Activated CD8-positive, alpha-beta T cell treated with anti-CD3 and anti-CD28 coated beads for 36 hours (primary cell): ENCODE measurements at regions not wholly inside any gene's neighbourhood (a gene's known extent, or its start where the extent isn't known, plus 50 kb on each side); places are given as distances from the start of the nearest gene placed in this dataset.

Experiments
- ATAC-seq: fragments of 200-7000 bp; cut with Tn5 transposase; one replicate; pipeline ENCODE4 v1.10.0; 2021; ENCODE audit warnings: mild to moderate bottlenecking, moderate library complexity
- CTCF ChIA-PET: fragments of 350-600 bp; sonication (Branson Sonifier 250); formaldehyde crosslinking; loops from one replicate; lab custom pipeline; 2021; ENCODE audit warnings: antibody characterized with exemption; lab: Charles Lee
- POLR2A ChIA-PET: fragments of 350-600 bp; sonication (Branson Sonifier 250); formaldehyde crosslinking; loops from one replicate; lab custom pipeline; 2021; ENCODE audit warnings: antibody characterized with exemption; lab: Charles Lee
- DNase-seq: peaks from one replicate; pipeline ENCODE4 v3.0.0-alpha.2; 2020
- H3K27ac Mint-ChIP-seq: one replicate; pipeline ENCODE4 v1.8.0; 2021; ENCODE audit warnings: mild to moderate bottlenecking, mixed read lengths
- H3K27me3 Mint-ChIP-seq: one replicate; pipeline ENCODE4 v1.8.0; 2021; ENCODE audit warnings: mixed read lengths
- H3K36me3 Mint-ChIP-seq: one replicate; pipeline ENCODE4 v1.8.0; 2021; ENCODE audit warnings: low read depth, mixed read lengths
- H3K4me1 Mint-ChIP-seq: one replicate; pipeline ENCODE4 v1.8.0; 2021; ENCODE audit warnings: low read depth, mixed read lengths
- H3K4me3 Mint-ChIP-seq: one replicate; pipeline ENCODE4 v1.8.0; 2021; ENCODE audit warnings: mild to moderate bottlenecking, moderate library complexity, mixed read lengths
- H3K9me3 Mint-ChIP-seq: one replicate; pipeline ENCODE4 v1.8.0; 2021; ENCODE audit warnings: mixed read lengths
- CTCF ChIP-seq: fragments of 200-600 bp; IDR thresholded peaks from one replicate; pipeline ENCODE4 v1.8.0; 2022; ENCODE audit warnings: antibody characterized with exemption, mild to moderate bottlenecking
- intact Hi-C: fragments of 100-400 bp; cut with micrococcal nuclease; formaldehyde crosslinking; loops from one replicate; pipeline ENCODE4 v1.10.0; 2022

DNA sequence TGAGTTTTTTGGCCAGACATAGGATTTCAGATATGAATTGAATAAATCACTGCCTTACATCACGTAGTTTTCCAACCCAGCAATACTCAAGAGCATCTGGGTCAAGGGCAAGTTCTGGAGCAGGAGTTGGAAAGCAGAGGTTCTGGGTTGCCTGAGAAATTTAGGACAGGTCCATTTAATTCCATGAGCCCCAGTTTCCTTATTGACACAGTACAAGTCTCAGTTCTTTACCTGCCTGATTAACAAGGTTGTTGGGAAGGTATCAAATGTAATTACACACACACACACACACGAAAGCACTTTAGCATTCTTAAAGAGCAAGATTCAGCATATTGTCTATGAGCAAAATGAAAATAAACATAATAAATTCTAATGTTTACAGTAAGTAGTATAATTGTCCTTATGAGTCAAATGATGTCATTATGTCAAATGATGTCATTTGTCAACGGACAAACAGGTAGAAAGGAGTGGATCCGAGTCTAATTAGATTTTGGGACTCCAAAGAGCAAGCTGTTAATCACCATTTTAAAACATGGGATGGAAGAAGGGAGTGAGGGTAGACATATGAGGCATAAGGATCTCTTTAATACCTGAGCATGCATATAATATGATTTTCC is 268.4 kb upstream of the ARGLU1 start:
- H3K27me3 Mint-ChIP-seq = peaks cover 2% of the 10 kb centered on the region
- intact Hi-C loops = no loop called here
- ChIA-PET POLR2A (no interaction called here), CTCF (no interaction called here)
- no peaks in the 10 kb centered on the region for H3K4me1 Mint-ChIP-seq
- no peak for ATAC-seq
- no peak for DNase-seq
- TF ChIP-seq CTCF = no peak
- no peak overlapping the region for H3K4me3 Mint-ChIP-seq
- no peak overlapping the region for H3K27ac Mint-ChIP-seq
- H3K36me3 Mint-ChIP-seq = no peaks in the 10 kb centered on the region
- peaks cover 3% of the 10 kb centered on the region for H3K9me3 Mint-ChIP-seq

GRCh38 chr13:106835477-106835876 is 267.5 kb upstream of the ARGLU1 start:
- CTCF ChIA-PET = no interaction called here

GRCh38 chr13:106821979-106822378 is 254.0 kb upstream of the ARGLU1 start:
- Mint-ChIP-seq H3K9me3 (peaks cover 11% of the 10 kb centered on the region), H3K27ac (no peak overlapping the region), H3K27me3 (no peaks in the 10 kb centered on the region), H3K4me3 (no peak overlapping the region), H3K36me3 (no peaks in the 10 kb centered on the region), H3K4me1 (no peaks in the 10 kb centered on the region)
- POLR2A ChIA-PET = no interaction called here
- intact Hi-C loops = no loop called here
- DNase-seq = no peak
- ATAC-seq = no peak
- CTCF ChIA-PET = no interaction called here
- no peak for TF ChIP-seq CTCF

More at GRCh38 chr13:106835477-106835876, 267.5 kb upstream of the ARGLU1 start:
- ATAC-seq (no peak), DNase-seq (no peak)
- Mint-ChIP-seq H3K27ac (no peak overlapping the region), H3K36me3 (no peaks in the 10 kb centered on the region), H3K27me3 (peaks cover 2% of the 10 kb centered on the region), H3K4me3 (no peak overlapping the region), H3K4me1 (no peaks in the 10 kb centered on the region), H3K9me3 (peaks cover 3% of the 10 kb centered on the region)
- POLR2A ChIA-PET = no interaction called here
- intact Hi-C loops = no loop called here
- TF ChIP-seq CTCF = no peak

- TF ChIP-seq CTCF = no peak
- POLR2A ChIA-PET = no interaction called here
- no peaks in the 10 kb centered on the region for H3K4me1 Mint-ChIP-seq
- H3K27me3 Mint-ChIP-seq = no peaks in the 10 kb centered on the region
- no peak for ATAC-seq
- H3K27ac Mint-ChIP-seq = no peak overlapping the region
- H3K9me3 Mint-ChIP-seq = peaks cover under 1% of the 10 kb centered on the region
- CTCF ChIA-PET = no interaction called here
- DNase-seq = no peak
- H3K36me3 Mint-ChIP-seq = no peaks in the 10 kb centered on the region
- H3K4me3 Mint-ChIP-seq = no peak overlapping the region
- intact Hi-C loops = no loop called here
Measured at GRCh38 chr13:106819413-106820180, 251.7 kb upstream of the ARGLU1 start.

GRCh38 chr13:106818971-106819370 is 251.0 kb upstream of the ARGLU1 start:
- intact Hi-C loops = no loop called here
- no peak for ATAC-seq
- DNase-seq = no peak
- TF ChIP-seq CTCF = no peak
- no peaks in the 10 kb centered on the region for H3K9me3 Mint-ChIP-seq
- H3K27ac Mint-ChIP-seq = no peak overlapping the region
- POLR2A ChIA-PET = no interaction called here
- no peaks in the 10 kb centered on the region for H3K4me1 Mint-ChIP-seq
- CTCF ChIA-PET = no interaction called here
- H3K36me3 Mint-ChIP-seq = no peaks in the 10 kb centered on the region
- no peaks in the 10 kb centered on the region for H3K27me3 Mint-ChIP-seq
- no peak overlapping the region for H3K4me3 Mint-ChIP-seq
